Calu3 (cell line): ENCODE measurements at regions not wholly inside any gene's neighbourhood (a gene's known extent, or its start where the extent isn't known, plus 50 kb on each side); places are given as distances from the start of the nearest gene placed in this dataset.

Experiments used
- BruUV-seq: library from RNA; stranded (reverse); fragments of 400-500 nt; replicated peaks from 2 replicates; lab custom pipeline; 2021; lab: Mats Ljungman, UMichigan
- CTCF ChIA-PET: fragments of 300-600 bp; sonication (Branson Sonifier 250); formaldehyde crosslinking; loops from one replicate; lab custom pipeline; 2022; ENCODE audit warnings: antibody characterized with exemption; lab: Charles Lee
- DNase-seq: peaks from one replicate; pipeline ENCODE4 v3.0.0; 2022
- H3K27ac Mint-ChIP-seq: one replicate; pipeline ENCODE4 v1.8.0; 2022; ENCODE audit warnings: mixed read lengths; ENCODE audit not compliant: unreplicated experiment
- H3K27me3 Mint-ChIP-seq: one replicate; pipeline ENCODE4 v1.8.0; 2022; ENCODE audit warnings: mixed read lengths; ENCODE audit not compliant: unreplicated experiment
- H3K36me3 Mint-ChIP-seq: one replicate; pipeline ENCODE4 v1.8.0; 2022; ENCODE audit warnings: mild to moderate bottlenecking, moderate library complexity, mixed read lengths; ENCODE audit not compliant: insufficient read depth, unreplicated experiment
- H3K4me1 Mint-ChIP-seq: one replicate; pipeline ENCODE4 v1.8.0; 2022; ENCODE audit warnings: mild to moderate bottlenecking, low read depth, mixed read lengths; ENCODE audit not compliant: unreplicated experiment
- H3K4me3 Mint-ChIP-seq: one replicate; pipeline ENCODE4 v1.8.0; 2022; ENCODE audit warnings: mild to moderate bottlenecking, low read depth, moderate library complexity, mixed read lengths; ENCODE audit not compliant: unreplicated experiment
- H3K9me3 Mint-ChIP-seq: one replicate; pipeline ENCODE4 v1.8.0; 2022; ENCODE audit warnings: low read depth, mixed read lengths; ENCODE audit not compliant: unreplicated experiment
- CTCF ChIP-seq: fragments of 200-600 bp; IDR thresholded peaks from one replicate; pipeline ENCODE4 v1.8.0; 2022; ENCODE audit warnings: antibody characterized with exemption; ENCODE audit not compliant: unreplicated experiment
- intact Hi-C: fragments of 100-400 bp; cut with micrococcal nuclease; formaldehyde crosslinking; loops from one replicate; pipeline ENCODE4 v1.10.0; 2022; ENCODE audit not compliant: unreplicated experiment

GRCh38 chr17:55829995-55830612 lies 79.3 kb downstream of the PCTP start:
- Mint-ChIP-seq H3K4me3 (no peak overlapping the region), H3K36me3 (no peaks in the 10 kb centered on the region), H3K4me1 (no peaks in the 10 kb centered on the region), H3K27me3 (peaks cover 33% of the 10 kb centered on the region), H3K9me3 (no peaks in the 10 kb centered on the region), H3K27ac (no peak overlapping the region)
- intact Hi-C loops: loop anchor here (5.0 kb wide), 1 partner anchor 223 kb away; no protein-coding TSS in a partner anchor
- TF ChIP-seq CTCF: no peak
- CTCF ChIA-PET: no interaction called here
- BruUV-seq: no TSS peak
- no peak for DNase-seq

- Mint-ChIP-seq H3K27me3 (peaks cover 41% of the 10 kb centered on the region), H3K9me3 (no peaks in the 10 kb centered on the region), H3K4me1 (no peaks in the 10 kb centered on the region), H3K4me3 (no peak overlapping the region), H3K27ac (no peak overlapping the region), H3K36me3 (no peaks in the 10 kb centered on the region)
- TF ChIP-seq CTCF: no peak
- no peak for DNase-seq
- BruUV-seq: no TSS peak
- CTCF ChIA-PET: no interaction called here
- intact Hi-C loops: no loop called here
These were observed 80.0 kb downstream of the PCTP start for GRCh38 chr17:55830699-55831471.

- H3K27ac Mint-ChIP-seq: no peak overlapping the region
These were observed 82.5 kb downstream of the PCTP start for GRCh38 chr17:55833306-55833705.

More at GRCh38 chr17:55833306-55833705, 82.5 kb downstream of the PCTP start:
- Mint-ChIP-seq H3K4me1 (no peaks in the 10 kb centered on the region), H3K9me3 (no peaks in the 10 kb centered on the region), H3K27me3 (peaks cover 50% of the 10 kb centered on the region), H3K36me3 (no peaks in the 10 kb centered on the region), H3K4me3 (no peak overlapping the region)
- intact Hi-C loops: no loop called here
- CTCF ChIA-PET: no interaction called here
- TF ChIP-seq CTCF: no peak
- BruUV-seq: no TSS peak
- DNase-seq: no peak
